PC-9 (cell line): ENCODE measurements at regions not wholly inside any gene's neighbourhood (a gene's known extent, or its start where the extent isn't known, plus 50 kb on each side); places are given as distances from the start of the nearest gene placed in this dataset.

ENCODE experiments used
- EZH2 ChIP-seq: fragments of 200-600 bp; sonication (generic); IDR thresholded peaks from 2 replicates; pipeline ENCODE4 v1.8.0; 2017; ENCODE audit warnings: antibody characterized with exemption, low read depth
- TF ChIP-seq, protein P1 (sequence below): fragments of 200-600 bp; sonication (generic); conservative IDR thresholded peaks from 2 replicates; pipeline ENCODE4 v1.6.1; 2017; ENCODE audit warnings: mixed run types, antibody characterized with exemption, mild to moderate bottlenecking, moderate library complexity

GRCh38 chr6:121649951-121650350, 214.5 kb downstream of the GJA1 start:
- TF ChIP-seq, protein P1, sequence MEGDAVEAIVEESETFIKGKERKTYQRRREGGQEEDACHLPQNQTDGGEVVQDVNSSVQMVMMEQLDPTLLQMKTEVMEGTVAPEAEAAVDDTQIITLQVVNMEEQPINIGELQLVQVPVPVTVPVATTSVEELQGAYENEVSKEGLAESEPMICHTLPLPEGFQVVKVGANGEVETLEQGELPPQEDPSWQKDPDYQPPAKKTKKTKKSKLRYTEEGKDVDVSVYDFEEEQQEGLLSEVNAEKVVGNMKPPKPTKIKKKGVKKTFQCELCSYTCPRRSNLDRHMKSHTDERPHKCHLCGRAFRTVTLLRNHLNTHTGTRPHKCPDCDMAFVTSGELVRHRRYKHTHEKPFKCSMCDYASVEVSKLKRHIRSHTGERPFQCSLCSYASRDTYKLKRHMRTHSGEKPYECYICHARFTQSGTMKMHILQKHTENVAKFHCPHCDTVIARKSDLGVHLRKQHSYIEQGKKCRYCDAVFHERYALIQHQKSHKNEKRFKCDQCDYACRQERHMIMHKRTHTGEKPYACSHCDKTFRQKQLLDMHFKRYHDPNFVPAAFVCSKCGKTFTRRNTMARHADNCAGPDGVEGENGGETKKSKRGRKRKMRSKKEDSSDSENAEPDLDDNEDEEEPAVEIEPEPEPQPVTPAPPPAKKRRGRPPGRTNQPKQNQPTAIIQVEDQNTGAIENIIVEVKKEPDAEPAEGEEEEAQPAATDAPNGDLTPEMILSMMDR: no peak
- TF ChIP-seq EZH2: no peak
